ENCODE measurements at regions not wholly inside any gene's neighbourhood (a gene's known extent, or its start where the extent isn't known, plus 50 kb on each side); places are given as distances from the start of the nearest gene placed in this dataset.

- peaks cover 6% of the 10 kb centered on the region for H3K4me1 Mint-ChIP-seq
- H3K36me3 ChIP-seq (replicated peaks in 1 of 2; ENCODE audit: control insufficient read depth in 1 of 2, insufficient read depth in 2 of 2, low read length in 2 of 2): no peaks in the 10 kb centered on the region
Measured at GRCh38 chr6:118725944-118726343, 74.6 kb upstream of the CEP85L start.

GRCh38 chr6:118724211-118724610 is 72.8 kb upstream of the CEP85L start:
- Histone ChIP-seq H3K27me3 (ENCODE audit: control insufficient read depth in 2 of 2, insufficient read depth in 2 of 2, low read length in 2 of 2) (no peaks in the 10 kb centered on the region), H3K36me3 (replicated peaks in 1 of 2; ENCODE audit: control insufficient read depth in 1 of 2, insufficient read depth in 2 of 2, low read length in 2 of 2) (no peaks in the 10 kb centered on the region), H3K27ac (ENCODE audit: low read depth in 1 of 2, low read length in 2 of 2) (no peak overlapping the region), H3K4me1 (ENCODE audit: control insufficient read depth in 1 of 2, insufficient read depth in 2 of 2, low read length in 2 of 2) (peaks cover 14% of the 10 kb centered on the region in 2 donors), H3K4me2 (replicated peaks; ENCODE audit: extremely low read depth, low read length, poor library complexity, severe bottlenecking) (no peak overlapping the region), H3K4me3 (replicated peaks in 1 of 3; ENCODE audit: low read depth in 2 of 3, low read length in 3 of 3) (no peak overlapping the region), H4K20me1 (ENCODE audit: insufficient read depth, low read length) (no peaks in the 10 kb centered on the region), H2AFZ (ENCODE audit: insufficient read depth, low read depth, low read length, poor library complexity, severe bottlenecking) (no peak overlapping the region), H3K9ac (ENCODE audit: insufficient read depth, low read length, poor library complexity, severe bottlenecking) (no peak overlapping the region), H3K79me2 (ENCODE audit: insufficient read depth, low read length) (no peaks in the 10 kb centered on the region), H3K9me3 (replicated peaks in 1 of 2; ENCODE audit: control insufficient read depth in 1 of 2, insufficient read depth in 1 of 2, low read length in 2 of 2) (no peaks in the 10 kb centered on the region)
- H3K27me3 Mint-ChIP-seq (ENCODE audit: low read depth in 3 of 3): peaks cover 2 to 3% (median 2%) of the 10 kb centered on the region in 3 donors
- TF ChIP-seq CTCF (IDR thresholded peaks at IDR 0.05): no peak
- H3K4me1 Mint-ChIP-seq: peaks cover 20% of the 10 kb centered on the region
- peak overlapping the region in 1 of 7 donors; percentile 16 for H3K27ac Mint-ChIP-seq
- WGBS (ENCODE audit: insufficient coverage): no CpG with 5 or more reads among the region's 3 CpGs
- no peaks in the 10 kb centered on the region for H3K9me3 Mint-ChIP-seq
- intact Hi-C loops (cut with micrococcal nuclease): no loop called here
- no peak for DNase-seq
- no peak overlapping the region for H3K4me3 Mint-ChIP-seq
- H3K36me3 Mint-ChIP-seq: no peaks in the 10 kb centered on the region

More at GRCh38 chr6:118725944-118726343, 74.6 kb upstream of the CEP85L start:
- Mint-ChIP-seq H3K36me3 (no peaks in the 10 kb centered on the region), H3K27ac (peak overlapping the region in 1 of 7 donors; percentile 25), H3K4me3 (no peak overlapping the region), H3K9me3 (no peaks in the 10 kb centered on the region), H3K27me3 (ENCODE audit: low read depth in 3 of 3) (peaks cover 0 to 2% (median 0%) of the 10 kb centered on the region in 3 donors)
- TF ChIP-seq CTCF (IDR thresholded peaks at IDR 0.05): no peak
- Histone ChIP-seq H2AFZ (ENCODE audit: insufficient read depth, low read depth, low read length, poor library complexity, severe bottlenecking) (no peak overlapping the region), H4K20me1 (ENCODE audit: insufficient read depth, low read length) (no peaks in the 10 kb centered on the region), H3K79me2 (ENCODE audit: insufficient read depth, low read length) (no peaks in the 10 kb centered on the region), H3K9me3 (replicated peaks in 1 of 2; ENCODE audit: control insufficient read depth in 1 of 2, insufficient read depth in 1 of 2, low read length in 2 of 2) (no peaks in the 10 kb centered on the region), H3K27ac (ENCODE audit: low read depth in 1 of 2, low read length in 2 of 2) (no peak overlapping the region), H3K9ac (ENCODE audit: insufficient read depth, low read length, poor library complexity, severe bottlenecking) (no peak overlapping the region), H3K27me3 (ENCODE audit: control insufficient read depth in 2 of 2, insufficient read depth in 2 of 2, low read length in 2 of 2) (no peaks in the 10 kb centered on the region), H3K4me1 (ENCODE audit: control insufficient read depth in 1 of 2, insufficient read depth in 2 of 2, low read length in 2 of 2) (no peaks in the 10 kb centered on the region), H3K4me3 (replicated peaks in 1 of 3; ENCODE audit: low read depth in 2 of 3, low read length in 3 of 3) (no peak overlapping the region), H3K4me2 (replicated peaks; ENCODE audit: extremely low read depth, low read length, poor library complexity, severe bottlenecking) (no peak overlapping the region)
- peak; percentile 52 to 74 (median 54) for DNase-seq
- intact Hi-C loops (cut with micrococcal nuclease): no loop called here
- no CpG with 5 or more reads among the region's 5 CpGs for WGBS (ENCODE audit: insufficient coverage)

All from CD14-positive monocyte (primary cell).